CD4-positive, alpha-beta T cell (primary cell): ENCODE measurements at regions not wholly inside any gene's neighbourhood (a gene's known extent, or its start where the extent isn't known, plus 50 kb on each side); places are given as distances from the start of the nearest gene placed in this dataset.

Experiments used
- ATAC-seq: fragments of 200-7000 bp; cut with Tn5 transposase; one replicate; pipeline ENCODE4 v1.10.0; 2022; ENCODE audit warnings: mild to moderate bottlenecking; ENCODE audit not compliant: poor library complexity
- CTCF ChIA-PET: fragments of 350-600 bp; sonication (Branson Sonifier 250); formaldehyde crosslinking; loops from one replicate; lab custom pipeline; 2021; ENCODE audit warnings: antibody characterized with exemption, inconsistent platforms; lab: Charles Lee
- POLR2A ChIA-PET: fragments of 350-600 bp; sonication (Branson Sonifier 250); formaldehyde crosslinking; loops from one replicate; lab custom pipeline; 2021; ENCODE audit warnings: antibody characterized with exemption, inconsistent platforms; lab: Charles Lee
- DNase-seq, 14 experiments: peaks; one replicate each; pipeline ENCODE4 v3.0.0-alpha.2; 2013 to 2020; ENCODE audit warnings: mixed read lengths in 2 of 14
- H3K27ac ChIP-seq, 2 donors: one replicate each; pipeline versions ENCODE4 v1.5.1 to v1.7.0; 2013; ENCODE audit warnings: low read length in 2 of 2, low read depth in 1 of 2, mild to moderate bottlenecking in 1 of 2
- H3K27me3 ChIP-seq, 2 experiments: 1 replicate in 1 of 2; 2 replicates in 1 of 2; pipeline versions ENCODE4 v1.6.1 to v1.7.0; 2013; ENCODE audit warnings: low read length in 2 of 2, control low read depth in 1 of 2, mild to moderate bottlenecking in 1 of 2, moderate library complexity in 1 of 2; ENCODE audit not compliant: insufficient read depth in 2 of 2, control insufficient read depth in 1 of 2
- H3K36me3 ChIP-seq: one replicate; pipeline ENCODE4 v1.6.1; 2013; ENCODE audit warnings: low read length, control low read depth; ENCODE audit not compliant: insufficient read depth
- H3K4me1 ChIP-seq: one replicate; pipeline ENCODE4 v1.6.1; 2013; ENCODE audit warnings: low read length, control low read depth; ENCODE audit not compliant: insufficient read depth
- H3K4me3 ChIP-seq: one replicate; pipeline ENCODE4 v1.5.1; 2013; ENCODE audit warnings: mild to moderate bottlenecking, low read length, moderate library complexity
- H3K9me3 ChIP-seq, 2 experiments: 1 replicate in 1 of 2; 2 replicates in 1 of 2; pipeline versions ENCODE4 v1.6.1 to v1.7.0; 2013; ENCODE audit warnings: low read length in 2 of 2, mild to moderate bottlenecking in 2 of 2, control low read depth in 1 of 2, moderate library complexity in 1 of 2; ENCODE audit not compliant: control insufficient read depth in 1 of 2, insufficient read depth in 1 of 2
- H3K27ac Mint-ChIP-seq: one replicate; pipeline ENCODE4 v1.8.0; 2020; ENCODE audit warnings: mixed read lengths
- H3K27me3 Mint-ChIP-seq: one replicate; pipeline ENCODE4 v1.8.0; 2021; ENCODE audit warnings: mixed read lengths
- H3K36me3 Mint-ChIP-seq: one replicate; pipeline ENCODE4 v1.8.0; 2021; ENCODE audit warnings: low read depth, mixed read lengths
- H3K4me1 Mint-ChIP-seq: one replicate; pipeline ENCODE4 v1.8.0; 2021; ENCODE audit warnings: low read depth, mixed read lengths
- H3K4me3 Mint-ChIP-seq: one replicate; pipeline ENCODE4 v1.8.0; 2020; ENCODE audit warnings: mild to moderate bottlenecking, mixed read lengths
- H3K9me3 Mint-ChIP-seq: one replicate; pipeline ENCODE4 v1.8.0; 2020; ENCODE audit warnings: mixed read lengths
- intact Hi-C, 2 experiments: fragments of 100-400 bp; cut with DNase I in 1 of 2; cut with micrococcal nuclease in 1 of 2; formaldehyde crosslinking; loops; one replicate each; pipeline versions ENCODE4 v1.15.1 to v1.9.0; 2023 to 2025; cut with DNase I, micrococcal nuclease
- TF ChIP-seq, protein P1 (sequence below): fragments of 200-600 bp; IDR thresholded peaks from one replicate; pipeline ENCODE4 v1.8.0; 2022; ENCODE audit warnings: antibody characterized with exemption, mild to moderate bottlenecking

GRCh38 chrX:107573016-107573415, 55.3 kb upstream of the PRPS1 start:
- TF ChIP-seq, protein P1, sequence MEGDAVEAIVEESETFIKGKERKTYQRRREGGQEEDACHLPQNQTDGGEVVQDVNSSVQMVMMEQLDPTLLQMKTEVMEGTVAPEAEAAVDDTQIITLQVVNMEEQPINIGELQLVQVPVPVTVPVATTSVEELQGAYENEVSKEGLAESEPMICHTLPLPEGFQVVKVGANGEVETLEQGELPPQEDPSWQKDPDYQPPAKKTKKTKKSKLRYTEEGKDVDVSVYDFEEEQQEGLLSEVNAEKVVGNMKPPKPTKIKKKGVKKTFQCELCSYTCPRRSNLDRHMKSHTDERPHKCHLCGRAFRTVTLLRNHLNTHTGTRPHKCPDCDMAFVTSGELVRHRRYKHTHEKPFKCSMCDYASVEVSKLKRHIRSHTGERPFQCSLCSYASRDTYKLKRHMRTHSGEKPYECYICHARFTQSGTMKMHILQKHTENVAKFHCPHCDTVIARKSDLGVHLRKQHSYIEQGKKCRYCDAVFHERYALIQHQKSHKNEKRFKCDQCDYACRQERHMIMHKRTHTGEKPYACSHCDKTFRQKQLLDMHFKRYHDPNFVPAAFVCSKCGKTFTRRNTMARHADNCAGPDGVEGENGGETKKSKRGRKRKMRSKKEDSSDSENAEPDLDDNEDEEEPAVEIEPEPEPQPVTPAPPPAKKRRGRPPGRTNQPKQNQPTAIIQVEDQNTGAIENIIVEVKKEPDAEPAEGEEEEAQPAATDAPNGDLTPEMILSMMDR, result no peak
- ATAC-seq (no peak), DNase-seq (no peak)
- ChIA-PET POLR2A (no interaction called here), CTCF (no interaction called here)
- no peaks in the 10 kb centered on the region for H3K4me1 ChIP-seq
- H3K9me3 ChIP-seq, result no peaks in the 10 kb centered on the region
- no peaks in the 10 kb centered on the region for H3K9me3 Mint-ChIP-seq
- no peaks in the 10 kb centered on the region for H3K36me3 ChIP-seq
- no peaks in the 10 kb centered on the region for H3K4me1 Mint-ChIP-seq
- H3K36me3 Mint-ChIP-seq, result no peaks in the 10 kb centered on the region
- H3K4me3 Mint-ChIP-seq, result no peak overlapping the region
- H3K27me3 Mint-ChIP-seq, result no peaks in the 10 kb centered on the region
- no peak overlapping the region for H3K27ac Mint-ChIP-seq
- intact Hi-C loops, result no loop called here
- no peaks in the 10 kb centered on the region for H3K27me3 ChIP-seq
- H3K4me3 ChIP-seq, result no peak overlapping the region
- no peak overlapping the region for H3K27ac ChIP-seq

DNA sequence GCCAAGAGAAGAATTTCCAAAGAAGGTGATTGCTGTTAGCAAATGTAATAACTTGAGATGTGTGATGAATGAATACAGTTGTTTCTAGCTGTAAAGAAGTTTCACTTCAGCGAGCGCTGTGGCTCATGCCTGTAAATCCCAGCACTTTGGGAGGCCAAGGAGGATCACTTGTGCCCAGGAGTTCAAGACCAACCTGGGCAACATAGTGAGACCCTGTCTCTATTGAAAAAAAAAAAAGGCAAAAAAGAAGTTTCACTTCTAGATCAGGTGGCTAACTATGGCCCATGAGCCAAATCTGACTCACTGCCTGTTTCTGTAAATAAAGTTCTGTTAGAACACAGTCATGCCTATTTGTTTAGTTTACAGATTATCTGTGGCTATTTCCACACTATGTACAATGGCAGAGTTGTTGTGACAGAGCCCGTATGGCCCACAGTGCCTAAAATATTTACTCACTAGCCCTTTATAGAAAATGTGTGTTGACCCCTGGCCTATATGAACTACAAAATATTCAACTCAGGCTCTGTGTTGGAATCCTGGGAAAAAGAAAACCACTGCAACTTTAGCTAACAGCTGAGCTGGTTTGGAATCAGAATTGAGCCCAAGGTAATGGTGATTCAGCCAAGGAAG, 54.1 kb upstream of the PRPS1 start:
- TF ChIP-seq, protein P1, result no peak
- H3K27ac ChIP-seq, result no peak overlapping the region
- POLR2A ChIA-PET, result no interaction called here
- no peak overlapping the region for H3K27ac Mint-ChIP-seq
- no peaks in the 10 kb centered on the region for H3K9me3 Mint-ChIP-seq
- H3K4me1 ChIP-seq, result no peaks in the 10 kb centered on the region
- H3K36me3 ChIP-seq, result no peaks in the 10 kb centered on the region
- H3K9me3 ChIP-seq, result no peaks in the 10 kb centered on the region
- DNase-seq (no peak), ATAC-seq (no peak)
- no peaks in the 10 kb centered on the region for H3K27me3 Mint-ChIP-seq
- H3K27me3 ChIP-seq, result no peaks in the 10 kb centered on the region
- no peaks in the 10 kb centered on the region for H3K36me3 Mint-ChIP-seq
- H3K4me3 Mint-ChIP-seq, result no peak overlapping the region
- CTCF ChIA-PET, result no interaction called here
- H3K4me3 ChIP-seq, result no peak overlapping the region
- no peaks in the 10 kb centered on the region for H3K4me1 Mint-ChIP-seq
- intact Hi-C loops, result no loop called here

DNA sequence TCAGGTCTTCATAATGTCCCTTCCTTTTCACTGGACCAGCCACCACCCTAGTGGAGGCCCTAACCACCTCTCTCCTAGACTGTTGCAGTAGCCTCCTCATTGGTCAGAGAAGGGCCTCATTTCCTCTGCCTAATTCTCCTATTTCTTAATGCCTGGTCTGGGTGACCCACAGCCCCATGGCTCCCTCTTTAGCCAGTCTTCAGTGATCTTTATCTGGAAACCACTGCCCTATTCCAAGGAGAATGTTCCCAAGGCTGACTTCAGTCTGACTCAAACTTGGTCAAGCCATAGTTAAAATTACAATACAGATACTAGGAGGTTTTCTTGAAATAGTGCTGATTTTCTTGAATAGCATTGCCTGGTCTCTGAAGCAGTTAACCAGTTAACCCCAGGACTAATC, 53.6 kb upstream of the PRPS1 start:
- H3K27ac ChIP-seq, result no peak overlapping the region
- intact Hi-C loops, result no loop called here
- POLR2A ChIA-PET, result no interaction called here
- H3K4me3 ChIP-seq, result no peak overlapping the region
- TF ChIP-seq, protein P1, result no peak
- no peaks in the 10 kb centered on the region for H3K36me3 ChIP-seq
- H3K4me1 ChIP-seq, result no peaks in the 10 kb centered on the region
- DNase-seq (no peak), ATAC-seq (no peak)
- Mint-ChIP-seq H3K9me3 (no peaks in the 10 kb centered on the region), H3K4me3 (no peak overlapping the region), H3K4me1 (no peaks in the 10 kb centered on the region), H3K27me3 (no peaks in the 10 kb centered on the region), H3K36me3 (no peaks in the 10 kb centered on the region), H3K27ac (no peak overlapping the region)
- CTCF ChIA-PET, result no interaction called here
- H3K27me3 ChIP-seq, result no peaks in the 10 kb centered on the region
- no peaks in the 10 kb centered on the region for H3K9me3 ChIP-seq
